Nucleus accumbens (tissue), 56 donors: ENCODE measurements at regions not wholly inside any gene's neighbourhood (a gene's known extent, or its start where the extent isn't known, plus 50 kb on each side); places are given as distances from the start of the nearest gene placed in this dataset.
"Not testable (repeated sequence)": the region's sequence is repeated elsewhere in the genome, so short reads cannot be mapped to it uniquely, and the experiment has no call there.

Experiments used
- DNase-seq, 56 donors: peaks; one replicate each; lab custom pipeline; 2025; lab: John Stamatoyannopoulos, UW

DNA sequence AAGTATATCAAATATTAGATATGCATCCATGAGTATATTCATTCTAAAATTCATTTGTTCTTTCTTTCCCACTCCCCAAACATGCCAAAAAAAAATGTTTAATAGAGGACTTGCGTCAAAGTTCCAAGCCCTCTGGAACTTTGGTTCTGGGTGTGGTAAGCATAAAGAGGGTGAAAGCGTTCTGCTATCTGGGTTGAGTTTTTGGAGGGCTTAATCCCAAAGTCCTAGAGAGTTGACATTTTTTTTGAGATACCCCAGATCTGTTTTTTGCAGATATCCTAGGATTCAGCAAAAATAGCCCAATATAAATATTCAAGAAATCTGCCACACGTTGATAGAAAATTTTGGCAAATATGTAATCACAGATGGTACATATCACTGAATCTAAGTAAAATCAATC, 424.3 kb upstream of the CBLB start:
- no peak for DNase-seq

DNA sequence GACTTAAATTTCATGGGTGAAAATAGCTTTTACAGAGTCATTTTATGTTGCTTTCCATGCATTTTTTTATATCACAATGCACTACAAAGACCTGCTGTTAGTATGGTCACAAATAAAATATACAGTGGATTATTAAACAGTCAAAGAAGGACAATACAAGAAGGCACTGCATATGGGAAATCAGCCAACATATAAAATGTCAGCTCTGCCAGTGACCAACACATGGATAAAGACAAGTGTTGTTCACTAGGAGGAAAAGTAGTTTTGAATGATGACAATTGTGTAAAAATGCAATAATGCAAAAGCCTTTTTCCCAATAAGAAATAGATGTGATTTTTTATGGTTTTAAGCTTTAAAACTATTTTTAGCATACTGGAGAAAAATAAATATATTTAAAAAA, 425.3 kb upstream of the CBLB start:
- DNase-seq: no peak

DNA sequence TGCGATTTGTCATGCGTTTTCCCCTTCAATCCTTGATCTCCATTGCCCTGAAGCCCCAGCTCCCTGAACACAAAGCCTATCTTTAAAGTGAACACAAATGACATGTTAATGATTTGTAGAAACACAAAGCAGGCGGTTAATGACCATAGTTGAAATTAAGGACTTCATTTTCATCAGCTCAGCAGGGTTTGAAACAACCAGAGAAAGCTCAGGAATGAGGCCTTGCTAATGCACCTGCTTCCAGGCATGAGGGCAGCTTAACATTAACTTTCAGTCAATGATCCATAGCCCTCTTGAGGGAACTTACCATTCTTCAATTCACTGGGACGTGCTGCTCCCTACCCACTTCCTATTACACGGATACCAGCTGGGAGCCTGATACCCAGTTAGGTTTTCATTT, 427.2 kb upstream of the CBLB start:
- no peak for DNase-seq

DNA sequence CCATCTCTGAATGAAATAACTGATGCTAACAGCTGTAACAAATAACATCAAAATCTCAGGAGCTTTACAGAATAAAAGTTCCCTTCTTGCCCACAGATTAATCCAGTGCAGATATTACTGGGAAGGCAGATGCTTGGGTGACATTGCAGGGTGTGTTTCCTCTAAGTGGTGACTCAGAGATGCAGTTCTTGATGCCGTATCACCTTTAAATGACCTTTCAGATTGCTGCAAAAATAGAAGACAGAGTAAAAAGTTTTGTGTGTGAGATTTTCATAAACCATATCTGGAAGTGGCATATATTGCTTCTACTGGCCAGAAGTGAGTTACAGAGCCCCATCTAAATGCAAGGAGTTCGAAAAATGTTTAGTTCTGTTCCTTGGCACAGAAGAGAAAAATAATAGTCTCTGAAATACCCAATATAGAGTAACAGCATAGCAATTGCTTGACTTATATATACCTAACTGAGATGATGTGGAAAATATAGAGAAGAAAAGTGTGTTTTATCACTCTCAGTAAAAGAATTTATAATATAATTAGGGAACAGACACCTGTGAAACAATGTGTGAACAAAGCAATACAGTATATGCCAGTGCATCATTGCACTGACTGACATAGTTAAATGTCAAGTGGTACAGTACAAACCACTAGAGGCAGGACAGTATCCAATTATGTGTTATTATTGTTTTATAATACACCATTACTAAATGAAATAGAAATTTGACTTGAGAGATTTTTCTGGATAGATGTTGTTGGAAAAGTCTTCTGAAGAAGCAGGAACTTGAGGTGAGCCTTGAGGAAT, 430.7 kb upstream of the CBLB start:
- no peak for DNase-seq

DNA sequence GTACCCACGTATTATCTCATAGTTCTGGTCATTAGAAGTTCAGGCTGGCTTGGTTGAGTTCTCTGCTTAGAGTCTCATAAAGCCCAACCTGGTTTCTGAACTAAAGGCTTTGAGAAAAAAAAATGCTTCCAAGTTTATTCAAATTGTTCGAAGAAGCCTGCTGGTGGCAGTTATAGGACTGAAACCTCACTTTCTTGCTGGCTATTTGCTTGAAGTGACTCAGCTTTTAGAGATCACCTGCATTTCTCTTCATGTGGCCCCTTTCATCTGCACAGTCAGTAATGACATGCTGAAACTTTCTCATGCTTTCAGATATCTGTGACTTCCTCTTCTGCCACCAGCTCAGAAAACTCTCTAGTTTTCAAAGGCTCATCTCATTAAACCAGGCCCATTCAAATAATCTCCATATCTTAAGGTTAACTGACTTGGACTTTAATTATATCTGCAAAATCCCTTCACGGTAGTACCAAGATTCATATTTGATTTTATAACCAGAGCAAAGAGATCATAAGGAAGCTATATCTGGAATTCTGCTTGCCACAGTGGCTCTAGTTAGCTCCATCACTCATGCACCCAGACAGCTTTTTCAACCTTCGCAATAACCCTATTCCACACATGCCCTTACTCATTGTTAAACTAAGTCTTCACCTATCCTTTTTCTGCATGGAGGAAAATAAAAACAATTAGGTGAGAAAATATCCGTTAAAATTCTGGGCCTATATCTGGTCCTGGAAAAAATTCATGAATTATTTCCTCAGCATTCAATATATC, 433.8 kb upstream of the CBLB start:
- no peak for DNase-seq

DNA sequence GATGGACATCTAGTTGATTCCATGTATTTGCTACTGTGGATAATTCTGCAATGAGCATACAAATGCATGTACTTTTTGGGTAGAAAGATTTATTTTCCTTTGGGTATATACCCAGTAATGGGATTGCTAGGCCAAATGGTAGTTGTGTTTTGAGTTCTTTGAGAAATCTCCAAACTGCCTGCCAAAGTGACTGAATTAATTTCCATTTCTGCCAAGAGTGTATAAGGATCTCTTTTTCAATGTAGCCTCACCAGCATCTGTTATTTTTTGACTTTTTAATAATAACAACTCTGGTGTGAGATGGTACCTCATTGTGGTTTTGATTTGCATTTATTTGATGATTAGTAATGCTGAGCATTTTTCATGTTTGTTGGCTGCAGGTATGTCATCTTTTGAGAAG, 435.0 kb upstream of the CBLB start:
- DNase-seq: no peak

DNA sequence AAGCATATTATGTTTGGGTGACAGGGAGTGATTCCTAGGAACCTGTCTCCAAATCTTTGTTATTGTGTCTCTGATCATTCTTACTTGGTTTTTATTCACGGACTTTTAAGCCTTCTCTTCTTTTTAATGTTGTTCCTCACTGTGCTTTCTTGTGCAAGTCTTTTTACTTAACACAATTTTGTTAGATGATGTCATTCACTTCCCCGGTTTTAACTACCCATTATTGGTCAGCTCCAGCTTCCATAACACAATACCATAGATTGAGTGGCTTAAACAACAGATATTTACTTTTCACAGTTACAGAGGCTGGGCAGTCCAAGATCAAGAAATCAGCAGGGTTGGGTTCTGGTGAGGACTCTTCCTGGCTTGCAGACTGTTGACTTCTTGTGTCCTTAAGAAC, 436.3 kb upstream of the CBLB start:
- DNase-seq: no peak

DNA sequence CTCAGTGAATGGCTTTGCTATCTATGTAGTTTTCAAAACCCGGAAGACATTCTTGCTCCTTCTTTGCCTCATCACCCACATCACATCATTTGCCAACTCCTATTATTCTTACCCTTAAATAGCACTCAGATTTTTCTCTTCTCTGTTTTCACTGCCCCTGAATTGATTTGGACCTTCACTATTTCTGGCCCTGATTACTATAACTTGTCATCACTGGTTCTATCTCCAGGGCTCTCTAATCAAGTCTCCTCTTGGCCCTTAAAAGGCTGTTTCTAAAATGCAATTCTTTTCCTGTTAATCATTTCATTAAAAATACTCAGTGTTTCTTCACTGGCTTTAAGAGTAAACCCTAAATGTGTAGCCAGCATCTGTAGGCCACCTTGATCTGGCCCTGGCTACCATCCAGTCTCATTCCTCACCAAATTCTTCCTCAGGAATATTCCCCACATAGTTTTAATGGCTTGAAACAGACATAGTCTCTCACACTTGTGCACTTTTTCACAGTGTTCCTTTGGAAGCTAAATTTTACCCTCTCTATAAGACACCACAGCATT, 437.1 kb upstream of the CBLB start:
- DNase-seq: no peak

DNA sequence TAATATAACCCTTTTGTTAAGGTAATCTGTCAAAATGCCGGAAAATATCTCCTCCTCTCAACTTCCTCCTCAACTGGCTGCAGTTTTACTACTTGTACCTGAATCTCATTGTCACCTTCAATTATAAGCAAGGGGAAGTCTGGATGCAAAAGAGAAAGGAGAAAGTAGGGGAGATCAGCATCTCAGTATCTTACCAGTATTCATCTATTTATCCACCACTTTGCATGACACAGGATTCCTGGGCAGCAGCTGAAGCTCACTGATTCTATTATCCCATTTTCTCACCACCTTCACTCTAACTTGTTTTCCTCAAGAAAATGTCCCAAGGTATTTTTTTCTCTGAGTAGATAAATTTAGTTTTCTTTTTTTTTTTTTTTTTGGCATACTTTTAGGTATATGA, 440.5 kb upstream of the CBLB start:
- no peak for DNase-seq

DNA sequence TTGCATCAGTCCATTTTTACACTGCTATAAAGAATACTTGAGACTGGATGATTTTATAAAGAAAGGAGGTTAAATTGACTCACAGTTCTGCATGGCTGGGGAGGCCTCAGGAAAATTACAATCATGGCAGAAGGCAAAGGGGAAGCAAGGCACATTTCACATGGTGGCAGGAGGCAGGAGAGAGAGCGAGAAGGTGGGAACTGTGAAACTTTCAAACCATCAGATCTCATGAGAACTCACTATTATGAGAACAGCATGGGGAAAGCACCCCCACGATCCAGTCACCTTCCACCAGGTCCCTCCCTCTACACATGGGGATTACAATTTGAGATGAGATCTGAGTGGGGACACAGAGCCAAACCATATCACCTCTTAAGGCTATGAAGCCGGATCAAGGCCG, 441.0 kb upstream of the CBLB start:
- DNase-seq: not testable (repeated sequence)

DNA sequence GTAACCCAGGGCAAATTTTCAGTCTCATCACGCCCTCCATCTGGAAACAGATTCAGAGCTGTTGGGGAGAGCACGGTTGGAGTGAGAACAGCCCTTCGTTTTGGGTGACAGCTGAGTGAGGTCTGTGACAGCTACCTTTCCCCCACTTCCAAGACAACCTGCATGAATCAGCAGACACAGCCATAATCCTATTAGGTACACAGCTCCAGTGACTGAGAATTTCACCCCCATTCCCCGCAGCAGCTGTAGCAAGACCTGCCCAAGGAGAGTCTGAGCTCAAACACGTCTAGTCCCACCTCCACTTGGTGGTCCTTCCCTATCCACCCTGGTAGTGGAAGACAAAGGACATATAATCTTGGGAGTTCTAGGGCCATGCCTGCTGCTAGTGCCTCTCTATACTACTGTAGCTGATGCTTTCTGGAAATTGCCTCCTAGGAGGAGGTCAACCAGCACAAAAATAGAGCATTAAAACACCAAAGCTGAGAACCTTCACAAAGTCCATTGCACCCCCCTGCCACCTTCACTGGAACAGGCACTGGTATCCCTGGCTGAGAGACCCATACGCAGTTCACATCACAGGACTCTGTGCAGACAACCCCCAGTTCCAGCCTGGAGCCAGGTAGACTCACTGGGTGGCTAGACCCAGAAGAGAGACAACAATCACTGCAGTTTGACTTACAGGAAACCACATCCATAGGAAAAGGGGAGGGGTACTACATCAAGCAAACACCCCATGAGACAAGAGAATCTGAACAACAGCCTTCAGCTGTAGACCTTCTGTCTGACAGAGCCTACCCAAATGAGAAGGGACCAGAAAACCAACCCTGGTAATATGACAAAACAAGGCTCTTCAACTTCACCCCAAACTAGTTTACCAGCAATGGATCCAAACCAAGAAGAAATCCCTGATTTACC, 448.6 kb upstream of the CBLB start:
- no peak for DNase-seq

DNA sequence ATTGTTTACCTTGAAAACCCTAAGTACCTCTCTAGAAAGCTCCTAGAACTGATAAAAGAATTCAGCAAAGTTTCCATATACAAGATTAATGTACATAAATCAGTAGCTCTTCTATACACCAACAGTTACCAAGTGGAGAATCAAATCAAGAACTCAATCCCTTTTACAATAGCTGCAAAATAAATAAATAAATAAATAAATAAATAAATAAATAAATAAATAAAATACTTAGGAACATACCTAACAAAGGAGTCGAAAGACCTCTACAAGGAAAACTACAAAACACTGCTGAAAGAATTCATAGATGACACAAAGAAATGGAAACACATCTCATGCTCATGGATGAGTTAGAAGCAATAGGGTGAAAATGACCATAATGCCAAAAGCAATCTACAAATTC, 452.6 kb upstream of the CBLB start:
- DNase-seq: not testable (repeated sequence)

DNA sequence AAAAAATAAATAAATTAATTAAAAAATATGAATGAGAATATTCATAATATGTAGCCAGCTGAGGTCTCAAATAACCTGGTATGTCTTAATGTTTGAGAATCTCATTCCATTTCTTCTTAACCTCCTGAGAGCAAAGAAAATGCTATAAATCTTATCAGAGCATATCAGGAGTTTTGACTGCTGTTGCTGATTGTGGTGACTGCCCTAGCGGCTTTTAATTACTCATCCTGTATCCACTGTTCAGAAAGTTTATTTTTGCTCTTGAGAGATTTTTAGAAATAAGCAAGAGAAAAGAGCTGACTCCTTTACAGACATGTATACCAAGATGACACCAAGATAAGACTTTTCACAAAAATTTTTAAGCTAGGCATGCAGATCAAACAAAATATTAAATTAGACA, 454.8 kb upstream of the CBLB start:
- no peak for DNase-seq

DNA sequence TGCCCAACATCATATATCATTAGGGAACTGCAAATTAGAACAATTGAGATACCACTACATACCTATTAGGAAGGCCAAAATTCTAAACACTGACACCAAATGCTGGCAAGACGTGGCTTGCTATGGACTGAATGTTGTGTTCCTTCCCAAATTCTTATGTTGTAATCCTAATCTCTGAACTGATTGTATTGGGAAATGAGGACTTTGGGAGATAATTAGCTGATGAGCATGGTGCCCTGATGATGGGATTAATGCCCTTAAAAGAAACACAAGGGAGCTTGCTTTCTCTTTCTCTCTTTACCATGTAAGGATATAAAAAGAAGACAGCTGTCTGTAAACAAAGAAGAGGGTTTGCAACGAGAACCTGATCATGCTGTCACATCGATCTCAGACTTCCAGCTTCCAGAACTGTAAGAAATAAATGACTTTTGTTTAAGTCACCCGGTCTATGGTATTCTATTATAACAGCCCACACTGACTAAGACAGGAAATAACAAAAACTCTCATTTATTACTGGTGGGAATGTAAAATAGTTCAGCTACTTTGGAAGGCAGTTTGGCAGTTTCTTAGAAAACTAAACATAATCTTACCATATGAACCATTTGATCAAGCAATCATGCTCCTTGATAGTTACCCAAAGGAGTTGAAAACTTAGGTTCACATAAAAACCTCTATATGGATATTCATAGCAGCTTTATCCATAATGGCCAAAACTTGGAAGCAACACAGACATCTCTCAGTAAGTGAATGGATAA, 458.3 kb upstream of the CBLB start:
- DNase-seq: no peak

DNA sequence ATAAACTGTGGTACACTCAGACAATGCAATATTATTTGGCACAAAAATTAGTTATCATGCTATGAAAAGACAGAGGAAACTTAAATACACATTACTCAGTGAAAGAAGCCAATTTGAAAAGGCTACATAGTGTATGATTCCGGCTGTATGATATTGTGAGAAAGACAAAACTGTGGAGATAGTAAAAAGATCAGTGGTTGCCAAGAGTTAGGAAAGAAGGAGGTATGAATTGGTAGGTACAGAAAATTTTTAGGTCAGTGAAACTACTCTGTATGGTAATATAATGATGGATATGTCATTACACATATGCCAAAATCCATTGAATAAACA, 458.8 kb upstream of the CBLB start:
- no peak for DNase-seq

DNA sequence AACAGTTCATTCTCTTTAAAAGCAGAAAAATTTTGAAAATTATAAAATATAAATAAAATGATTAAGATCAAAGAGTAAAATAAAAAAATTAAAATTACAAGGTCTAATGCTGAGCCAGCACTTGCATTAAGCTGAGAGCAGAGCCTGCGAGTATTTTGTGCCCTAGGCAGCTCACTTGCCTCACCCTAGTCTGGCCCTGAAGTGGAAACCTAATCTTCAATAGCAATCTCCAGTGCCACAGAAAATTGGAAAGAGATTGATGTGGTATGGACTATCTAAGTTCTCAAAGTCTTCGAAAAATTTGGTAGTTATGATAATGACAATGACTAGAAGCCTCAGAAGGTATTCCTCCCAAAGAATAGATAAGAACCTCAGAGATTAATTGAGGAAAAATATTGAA, 459.4 kb upstream of the CBLB start:
- DNase-seq: no peak

DNA sequence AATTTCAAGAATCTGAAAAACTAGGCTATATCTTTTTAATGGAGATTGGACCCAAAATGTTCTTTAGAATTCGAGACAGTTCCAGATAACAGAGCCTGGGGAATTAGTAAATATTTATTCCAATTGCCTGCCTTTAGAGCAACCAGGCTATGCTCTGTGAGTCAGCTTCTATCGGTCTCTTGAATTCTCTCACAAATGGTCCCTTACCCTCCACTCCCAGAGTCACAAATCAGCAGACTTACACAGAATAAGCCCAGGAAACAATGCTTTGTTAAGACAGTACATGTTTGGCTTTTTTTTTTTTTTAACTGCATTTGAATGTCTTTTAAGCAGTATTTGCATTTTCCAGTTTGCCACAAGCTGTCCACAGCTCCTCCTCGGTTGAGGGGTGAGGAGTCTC, 460.7 kb upstream of the CBLB start:
- DNase-seq: no peak

DNA sequence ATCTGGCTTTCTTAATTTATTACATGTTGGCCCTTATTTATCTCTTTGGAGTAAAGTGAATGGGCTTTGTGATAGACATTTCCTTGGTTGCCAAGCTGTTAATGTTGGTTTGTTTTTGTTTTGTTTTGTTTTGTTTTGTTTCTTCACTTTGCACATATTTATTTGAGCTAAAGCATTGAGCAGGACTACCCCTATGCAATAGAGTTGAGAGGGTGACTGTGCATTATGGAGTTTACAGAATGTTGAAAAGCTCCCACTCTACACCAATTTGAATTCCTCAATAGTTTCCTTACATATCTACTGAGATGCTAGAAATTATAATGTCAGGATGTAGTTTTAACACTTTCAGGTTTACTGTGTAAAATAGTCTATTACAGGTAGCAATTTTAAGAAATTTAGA, 462.8 kb upstream of the CBLB start:
- no peak for DNase-seq

DNA sequence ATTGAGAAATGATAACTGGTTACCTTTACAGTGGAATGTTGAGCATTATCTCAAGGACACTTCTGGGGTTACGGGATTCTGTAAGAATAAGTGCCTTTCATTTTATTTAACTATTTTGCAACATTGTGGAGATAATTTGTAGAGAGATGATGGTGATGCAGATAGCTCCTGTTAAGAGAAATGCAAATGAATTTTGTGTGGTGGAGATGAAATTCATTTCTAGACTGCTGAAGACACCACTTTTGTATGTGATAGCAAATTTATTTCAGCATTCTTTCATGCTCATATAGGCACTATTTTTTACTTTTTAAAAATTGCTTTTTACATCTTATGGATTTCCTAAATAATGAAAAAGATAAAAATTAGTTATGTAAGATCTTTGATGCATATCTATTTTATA, 463.3 kb upstream of the CBLB start:
- no peak for DNase-seq

DNA sequence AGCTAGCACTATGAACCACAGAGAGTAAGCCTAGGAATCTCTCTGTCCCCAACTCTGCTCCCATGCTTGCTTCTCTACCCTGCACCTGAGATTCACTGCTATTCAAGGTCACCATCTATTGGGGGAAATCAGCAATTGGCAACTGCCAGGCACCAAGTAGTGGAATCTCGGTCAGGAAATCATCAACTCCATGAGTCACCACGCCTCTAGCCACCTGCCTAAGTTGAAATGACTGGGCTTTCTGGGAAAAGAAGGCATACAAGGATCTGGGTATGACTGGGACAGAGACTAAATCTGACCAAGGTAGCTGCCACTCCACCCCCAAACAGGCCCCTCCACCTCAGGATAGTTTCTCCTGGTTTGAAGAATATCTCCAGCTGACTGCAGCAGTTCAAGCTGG, 464.1 kb upstream of the CBLB start:
- no peak for DNase-seq
